ENCODE measurements at regions not wholly inside any gene's neighbourhood (a gene's known extent, or its start where the extent isn't known, plus 50 kb on each side); places are given as distances from the start of the nearest gene placed in this dataset.

DNA sequence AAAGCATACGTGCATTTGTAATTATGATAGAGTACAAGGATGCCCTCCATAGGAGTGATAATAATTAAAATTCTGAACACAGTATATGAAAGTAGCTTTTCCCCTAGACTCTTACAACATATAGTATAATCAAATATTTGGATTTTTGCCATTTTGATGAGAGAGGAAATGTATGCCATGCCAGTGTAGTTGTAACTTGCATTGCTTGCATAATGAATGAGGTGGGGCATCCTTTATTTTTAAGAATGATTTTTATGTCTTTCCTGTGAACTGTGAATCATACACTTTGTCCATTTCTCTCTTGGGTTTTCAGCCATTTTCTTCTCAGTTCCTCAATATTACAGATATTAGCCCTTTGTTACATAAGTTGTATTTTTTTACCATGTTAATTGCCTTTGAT is 197.5 kb downstream of the SCG2 start (continued):
- TF ChIP-seq, protein P1, sequence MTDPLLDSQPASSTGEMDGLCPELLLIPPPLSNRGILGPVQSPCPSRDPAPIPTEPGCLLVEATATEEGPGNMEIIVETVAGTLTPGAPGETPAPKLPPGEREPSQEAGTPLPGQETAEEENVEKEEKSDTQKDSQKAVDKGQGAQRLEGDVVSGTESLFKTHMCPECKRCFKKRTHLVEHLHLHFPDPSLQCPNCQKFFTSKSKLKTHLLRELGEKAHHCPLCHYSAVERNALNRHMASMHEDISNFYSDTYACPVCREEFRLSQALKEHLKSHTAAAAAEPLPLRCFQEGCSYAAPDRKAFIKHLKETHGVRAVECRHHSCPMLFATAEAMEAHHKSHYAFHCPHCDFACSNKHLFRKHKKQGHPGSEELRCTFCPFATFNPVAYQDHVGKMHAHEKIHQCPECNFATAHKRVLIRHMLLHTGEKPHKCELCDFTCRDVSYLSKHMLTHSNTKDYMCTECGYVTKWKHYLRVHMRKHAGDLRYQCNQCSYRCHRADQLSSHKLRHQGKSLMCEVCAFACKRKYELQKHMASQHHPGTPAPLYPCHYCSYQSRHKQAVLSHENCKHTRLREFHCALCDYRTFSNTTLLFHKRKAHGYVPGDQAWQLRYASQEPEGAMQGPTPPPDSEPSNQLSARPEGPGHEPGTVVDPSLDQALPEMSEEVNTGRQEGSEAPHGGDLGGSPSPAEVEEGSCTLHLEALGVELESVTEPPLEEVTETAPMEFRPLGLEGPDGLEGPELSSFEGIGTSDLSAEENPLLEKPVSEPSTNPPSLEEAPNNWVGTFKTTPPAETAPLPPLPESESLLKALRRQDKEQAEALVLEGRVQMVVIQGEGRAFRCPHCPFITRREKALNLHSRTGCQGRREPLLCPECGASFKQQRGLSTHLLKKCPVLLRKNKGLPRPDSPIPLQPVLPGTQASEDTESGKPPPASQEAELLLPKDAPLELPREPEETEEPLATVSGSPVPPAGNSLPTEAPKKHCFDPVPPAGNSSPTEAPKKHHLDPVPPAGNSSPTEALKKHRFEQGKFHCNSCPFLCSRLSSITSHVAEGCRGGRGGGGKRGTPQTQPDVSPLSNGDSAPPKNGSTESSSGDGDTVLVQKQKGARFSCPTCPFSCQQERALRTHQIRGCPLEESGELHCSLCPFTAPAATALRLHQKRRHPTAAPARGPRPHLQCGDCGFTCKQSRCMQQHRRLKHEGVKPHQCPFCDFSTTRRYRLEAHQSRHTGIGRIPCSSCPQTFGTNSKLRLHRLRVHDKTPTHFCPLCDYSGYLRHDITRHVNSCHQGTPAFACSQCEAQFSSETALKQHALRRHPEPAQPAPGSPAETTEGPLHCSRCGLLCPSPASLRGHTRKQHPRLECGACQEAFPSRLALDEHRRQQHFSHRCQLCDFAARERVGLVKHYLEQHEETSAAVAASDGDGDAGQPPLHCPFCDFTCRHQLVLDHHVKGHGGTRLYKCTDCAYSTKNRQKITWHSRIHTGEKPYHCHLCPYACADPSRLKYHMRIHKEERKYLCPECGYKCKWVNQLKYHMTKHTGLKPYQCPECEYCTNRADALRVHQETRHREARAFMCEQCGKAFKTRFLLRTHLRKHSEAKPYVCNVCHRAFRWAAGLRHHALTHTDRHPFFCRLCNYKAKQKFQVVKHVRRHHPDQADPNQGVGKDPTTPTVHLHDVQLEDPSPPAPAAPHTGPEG (CRISPR knock-in tag; IDR thresholded peaks at IDR 0.05): no peak
- no peak for TF ChIP-seq TOPORS (CRISPR knock-in tag; IDR thresholded peaks at IDR 0.05)

DNA sequence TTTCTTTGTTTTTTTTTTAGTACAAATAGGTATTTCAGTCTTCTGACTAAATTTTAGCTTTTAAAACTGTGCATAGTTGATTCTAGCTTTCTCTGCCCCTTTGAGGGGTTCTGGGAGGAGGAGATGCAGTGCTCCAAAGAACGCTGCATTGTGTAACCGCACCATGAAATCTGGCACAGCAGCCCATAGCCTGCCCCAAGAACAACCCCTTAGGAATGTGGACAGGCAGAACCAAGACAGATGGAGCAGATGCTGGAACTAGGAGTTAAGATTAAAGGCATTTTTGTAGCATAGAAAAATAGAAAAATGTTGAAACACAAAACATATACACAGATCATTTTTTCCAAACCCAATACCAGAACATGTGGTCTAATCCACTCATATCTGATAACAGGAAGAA is 187.5 kb downstream of the SCG2 start:
- no peak for DNase-seq (ENCODE audit: low spot score)
- no peaks in the 10 kb centered on the region for H3K4me1 ChIP-seq (ENCODE audit: insufficient read depth, low read length)
- ATAC-seq: no peak
- ChIA-PET CTCF (ENCODE audit: low intra/inter-chr PET ratio, low total read pairs) (no interaction called here), POLR2A (no interaction called here)
- no peak overlapping the region for H3K4me2 ChIP-seq (ENCODE audit: low read depth, low read length)
- no peak overlapping the region for H3K9ac ChIP-seq (ENCODE audit: insufficient read depth, low read depth, low read length)
- no peaks in the 10 kb centered on the region for H3K36me3 ChIP-seq (replicated peaks in 1 of 2; ENCODE audit: control insufficient read depth in 1 of 2, insufficient read depth in 2 of 2, low read length in 2 of 2)
- FAIRE-seq: no peak
- H3K79me2 ChIP-seq (ENCODE audit: insufficient read depth, low read length): no peaks in the 10 kb centered on the region
- in situ Hi-C loops (cut with HindIII; ENCODE audit: extremely low pct_ligation_motif_present, low pct_unique_long_range_greater_than_20kb): no loop called here
- no peak overlapping the region for H3K4me3 ChIP-seq (replicated peaks in 1 of 3; ENCODE audit: insufficient read depth in 1 of 3, low read depth in 2 of 3, low read length in 3 of 3)
- BruUV-seq (replicated peaks): no TSS peak
- intact Hi-C loops (cut with micrococcal nuclease; ENCODE audit: unreplicated experiment): no loop called here
- H2AFZ ChIP-seq (ENCODE audit: low read length): no peak overlapping the region
- WGBS (ENCODE audit: low lambda C conversion rate): 7% methylated on average over 2 of the region's 2 CpGs
- TF ChIP-seq ZNF552 (CRISPR knock-in tag; IDR thresholded peaks at IDR 0.05; ENCODE audit: borderline replicate concordance) (no peak), RORA (CRISPR knock-in tag; IDR thresholded peaks at IDR 0.05) (no peak), U2AF1 (optimal IDR thresholded peaks at IDR 0.05; ENCODE audit: low read depth, low read length) (no peak), SIX4 (CRISPR knock-in tag; IDR thresholded peaks at IDR 0.05) (no peak), ZC3H13 (CRISPR knock-in tag; IDR thresholded peaks at IDR 0.05) (no peak), ZNF629 (CRISPR knock-in tag; conservative IDR thresholded peaks at IDR 0.05) (no peak), KAT2B (IDR thresholded peaks at IDR 0.05; ENCODE audit: borderline replicate concordance, low read depth, low read length) (no peak), MIER2 (CRISPR knock-in tag; IDR thresholded peaks at IDR 0.05) (no peak), ZSCAN9 (CRISPR knock-in tag; IDR thresholded peaks at IDR 0.05; ENCODE audit: borderline replicate concordance) (no peak), ZNF776 (CRISPR knock-in tag; IDR thresholded peaks at IDR 0.05) (no peak), CEBPB (IDR thresholded peaks at IDR 0.05; ENCODE audit: borderline replicate concordance, low read depth, low read length) (no peak), ZNF549 (CRISPR knock-in tag; IDR thresholded peaks at IDR 0.05) (no peak)
- TF ChIP-seq, protein P2, sequence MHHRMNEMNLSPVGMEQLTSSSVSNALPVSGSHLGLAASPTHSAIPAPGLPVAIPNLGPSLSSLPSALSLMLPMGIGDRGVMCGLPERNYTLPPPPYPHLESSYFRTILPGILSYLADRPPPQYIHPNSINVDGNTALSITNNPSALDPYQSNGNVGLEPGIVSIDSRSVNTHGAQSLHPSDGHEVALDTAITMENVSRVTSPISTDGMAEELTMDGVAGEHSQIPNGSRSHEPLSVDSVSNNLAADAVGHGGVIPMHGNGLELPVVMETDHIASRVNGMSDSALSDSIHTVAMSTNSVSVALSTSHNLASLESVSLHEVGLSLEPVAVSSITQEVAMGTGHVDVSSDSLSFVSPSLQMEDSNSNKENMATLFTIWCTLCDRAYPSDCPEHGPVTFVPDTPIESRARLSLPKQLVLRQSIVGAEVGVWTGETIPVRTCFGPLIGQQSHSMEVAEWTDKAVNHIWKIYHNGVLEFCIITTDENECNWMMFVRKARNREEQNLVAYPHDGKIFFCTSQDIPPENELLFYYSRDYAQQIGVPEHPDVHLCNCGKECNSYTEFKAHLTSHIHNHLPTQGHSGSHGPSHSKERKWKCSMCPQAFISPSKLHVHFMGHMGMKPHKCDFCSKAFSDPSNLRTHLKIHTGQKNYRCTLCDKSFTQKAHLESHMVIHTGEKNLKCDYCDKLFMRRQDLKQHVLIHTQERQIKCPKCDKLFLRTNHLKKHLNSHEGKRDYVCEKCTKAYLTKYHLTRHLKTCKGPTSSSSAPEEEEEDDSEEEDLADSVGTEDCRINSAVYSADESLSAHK (CRISPR knock-in tag; IDR thresholded peaks at IDR 0.05; ENCODE audit: borderline replicate concordance): no peak
- no peaks in the 10 kb centered on the region for H3K27me3 ChIP-seq (ENCODE audit: control insufficient read depth in 1 of 2, insufficient read depth in 2 of 2, low read length in 2 of 2)
- no peaks in the 10 kb centered on the region for H4K20me1 ChIP-seq (ENCODE audit: insufficient read depth, low read length)
- no peaks in the 10 kb centered on the region for H3K9me3 ChIP-seq (ENCODE audit: low read length)
- no peak overlapping the region for H3K27ac ChIP-seq (ENCODE audit: extremely low read length, insufficient read depth, low read length)

Data from HepG2 (cell line).